ENCODE measurements at regions not wholly inside any gene's neighbourhood (a gene's known extent, or its start where the extent isn't known, plus 50 kb on each side); places are given as distances from the start of the nearest gene placed in this dataset.
"Not testable (repeated sequence)": the region's sequence is repeated elsewhere in the genome, so short reads cannot be mapped to it uniquely, and the experiment has no call there.

GRCh38 chr12:112705037-112705632 is 86.4 kb upstream of the RPH3A start:
- H3K27ac ChIP-seq: no peak overlapping the region
- no peaks in the 10 kb centered on the region for H3K36me3 ChIP-seq (replicated peaks in 1 of 2)
- DNase-seq: no peak
- no peaks in the 10 kb centered on the region for H3K4me1 ChIP-seq (replicated peaks in 1 of 2)
- intact Hi-C loops (cut with DNase I): no loop called here
- H3K4me3 ChIP-seq: no peak overlapping the region
- TF ChIP-seq POLR2A (IDR thresholded peaks at IDR 0.05) (no peak), CTCF (IDR thresholded peaks at IDR 0.05) (no peak)
- no peaks in the 10 kb centered on the region for H3K27me3 ChIP-seq
- H3K9me3 ChIP-seq (replicated peaks in 1 of 3): no peaks in the 10 kb centered on the region

GRCh38 chr12:112710414-112710813 is 81.1 kb upstream of the RPH3A start:
- no peaks in the 10 kb centered on the region for H3K27me3 ChIP-seq
- intact Hi-C loops (cut with DNase I): no loop called here
- no peak for DNase-seq
- TF ChIP-seq CTCF (IDR thresholded peaks at IDR 0.05) (no peak), POLR2A (IDR thresholded peaks at IDR 0.05) (no peak)
- H3K4me1 ChIP-seq (replicated peaks in 1 of 2): no peaks in the 10 kb centered on the region
- H3K27ac ChIP-seq: no peak overlapping the region
- no peak overlapping the region for H3K4me3 ChIP-seq
- H3K9me3 ChIP-seq (replicated peaks in 1 of 3): no peaks in the 10 kb centered on the region
- 40 to 62% (median 60%) methylated on average over 4 of the region's 4 CpGs for WGBS, 4 donors
- H3K36me3 ChIP-seq (replicated peaks in 1 of 2): no peaks in the 10 kb centered on the region

GRCh38 chr12:112711026-112711425 is 80.5 kb upstream of the RPH3A start:
- WGBS, 4 donors: 70 to 77% (median 72%) methylated on average over 3 of the region's 3 CpGs
- Histone ChIP-seq H3K4me3 (no peak overlapping the region), H3K36me3 (replicated peaks in 1 of 2) (no peaks in the 10 kb centered on the region), H3K27me3 (no peaks in the 10 kb centered on the region), H3K9me3 (replicated peaks in 1 of 3) (no peaks in the 10 kb centered on the region), H3K27ac (no peak overlapping the region), H3K4me1 (replicated peaks in 1 of 2) (no peaks in the 10 kb centered on the region)
- DNase-seq: no peak
- intact Hi-C loops (cut with DNase I): no loop called here
- TF ChIP-seq CTCF (IDR thresholded peaks at IDR 0.05): no peak

GRCh38 chr12:112711507-112711906 is 80.0 kb upstream of the RPH3A start:
- no peak overlapping the region for H3K4me3 ChIP-seq
- intact Hi-C loops (cut with DNase I): no loop called here
- no peak for DNase-seq
- H3K9me3 ChIP-seq (replicated peaks in 1 of 3): no peaks in the 10 kb centered on the region
- no peaks in the 10 kb centered on the region for H3K36me3 ChIP-seq (replicated peaks in 1 of 2)
- H3K27me3 ChIP-seq: no peaks in the 10 kb centered on the region
- H3K4me1 ChIP-seq (replicated peaks in 1 of 2): no peaks in the 10 kb centered on the region
- no peak overlapping the region for H3K27ac ChIP-seq
- 46 to 59% (median 53%) methylated on average over 5 of the region's 5 CpGs for WGBS, 4 donors
- no peak for TF ChIP-seq CTCF (IDR thresholded peaks at IDR 0.05)
- TF ChIP-seq POLR2A (IDR thresholded peaks at IDR 0.05): no peak

- H3K27me3 ChIP-seq; H3K36me3 ChIP-seq (replicated peaks in 1 of 2); H3K27ac ChIP-seq; DNase-seq; H3K4me1 ChIP-seq (replicated peaks in 1 of 2); H3K9me3 ChIP-seq (replicated peaks in 1 of 3); intact Hi-C loops (cut with DNase I); H3K4me3 ChIP-seq: not testable (repeated sequence)
- WGBS, 4 donors: 44 to 72% (median 46%) methylated on average over 2 of the region's 2 CpGs; no CpG with 5 or more reads in 1 of the 4 donors
Observed at GRCh38 chr12:112712751-112713150, 78.8 kb upstream of the RPH3A start.

All from adrenal gland (tissue), 9 donors.